ENCODE measurements at regions not wholly inside any gene's neighbourhood (a gene's known extent, or its start where the extent isn't known, plus 50 kb on each side); places are given as distances from the start of the nearest gene placed in this dataset.

GRCh38 chr10:52658112-52658511 lies 114.5 kb downstream of the MBL2 start:
- TF ChIP-seq CTCF (IDR thresholded peaks at IDR 0.05; ENCODE audit: borderline replicate concordance, extremely low read depth, low read length, poor library complexity, severe bottlenecking) = no peak
- no peak for TF ChIP-seq EZH2 (IDR thresholded peaks at IDR 0.05; ENCODE audit: borderline replicate concordance, low read depth, low read length, severe bottlenecking)

Measured in DND-41 (cell line).